Liver (tissue), 7 donors: ENCODE measurements at regions not wholly inside any gene's neighbourhood (a gene's known extent, or its start where the extent isn't known, plus 50 kb on each side); places are given as distances from the start of the nearest gene placed in this dataset.

Experiments
- DNase-seq: peaks from one replicate; pipeline ENCODE4 v3.0.0-alpha.2; 2017; ENCODE audit warnings: low spot score
- H3K27ac ChIP-seq, 2 donors: one replicate each; pipeline ENCODE4 v1.7.0; 2013; ENCODE audit warnings: inconsistent platforms in 2 of 2, low read length in 2 of 2, control low read depth in 1 of 2, low read depth in 1 of 2, mild to moderate bottlenecking in 1 of 2
- H3K27me3 ChIP-seq, 4 donors: one replicate each; pipeline versions ENCODE4 v1.6.1 to v1.7.0; 2013; ENCODE audit warnings: low read length in 3 of 4, inconsistent platforms in 1 of 4, mild to moderate bottlenecking in 1 of 4, moderate library complexity in 1 of 4; ENCODE audit not compliant: control insufficient read depth in 4 of 4, insufficient read depth in 4 of 4
- H3K36me3 ChIP-seq, 4 donors: one replicate each; pipeline versions ENCODE4 v1.6.1 to v1.7.0; 2013; ENCODE audit warnings: low read length in 3 of 4, mild to moderate bottlenecking in 3 of 4, low read depth in 1 of 4, moderate library complexity in 1 of 4; ENCODE audit not compliant: control insufficient read depth in 4 of 4, insufficient read depth in 3 of 4
- H3K4me1 ChIP-seq, 4 donors: one replicate each; pipeline versions ENCODE4 v1.6.1 to v1.7.0; 2013; ENCODE audit warnings: low read length in 3 of 4, mild to moderate bottlenecking in 3 of 4, moderate library complexity in 1 of 4; ENCODE audit not compliant: control insufficient read depth in 4 of 4, insufficient read depth in 4 of 4
- H3K4me3 ChIP-seq, 3 donors: one replicate each; pipeline versions ENCODE4 v1.6.1 to v1.7.0; 2013; ENCODE audit warnings: low read length in 3 of 3, control low read depth in 1 of 3, low read depth in 1 of 3, mild to moderate bottlenecking in 1 of 3
- H3K9ac ChIP-seq, 2 donors: one replicate each; pipeline ENCODE4 v1.7.0; 2013; ENCODE audit warnings: low read length in 2 of 2, mild to moderate bottlenecking in 2 of 2, moderate library complexity in 2 of 2, control low read depth in 1 of 2, low read depth in 1 of 2
- H3K9me3 ChIP-seq, 4 donors: one replicate each; pipeline versions ENCODE4 v1.6.1 to v1.7.0; 2013; ENCODE audit warnings: low read length in 3 of 4; ENCODE audit not compliant: control insufficient read depth in 4 of 4
- CTCF ChIP-seq: fragments of 150-350 bp; IDR thresholded peaks from 2 replicates; pipeline ENCODE4 v1.5.1; 2017; ENCODE audit warnings: improper control_type of control experiment, low read depth, low read length; ENCODE audit not compliant: missing input control
- EGR1 ChIP-seq, 2 donors: IDR thresholded peaks; 2 replicates each; pipeline ENCODE4 v1.6.1; 2016 to 2018; ENCODE audit warnings: antibody characterized with exemption in 2 of 2, low read depth in 2 of 2
- FOXA1 ChIP-seq: IDR thresholded peaks from 2 replicates; pipeline ENCODE4 v1.6.1; 2016; ENCODE audit warnings: antibody characterized with exemption
- FOXA2 ChIP-seq: IDR thresholded peaks from 2 replicates; pipeline ENCODE4 v1.6.1; 2016; ENCODE audit warnings: antibody characterized with exemption
- GABPA ChIP-seq, 2 donors: IDR thresholded peaks in 1 of 2; conservative IDR thresholded peaks in 1 of 2; 2 replicates each; pipeline ENCODE4 v1.6.1; 2016; ENCODE audit warnings: antibody characterized with exemption in 2 of 2, mild to moderate bottlenecking in 1 of 2, moderate library complexity in 1 of 2
- HNF4A ChIP-seq, 2 donors: conservative IDR thresholded peaks; 2 replicates each; pipeline ENCODE4 v1.6.1; 2016; ENCODE audit warnings: antibody characterized with exemption in 2 of 2, mild to moderate bottlenecking in 2 of 2
- JUND ChIP-seq, 2 donors: IDR thresholded peaks; 2 replicates each; pipeline ENCODE4 v1.6.1; 2016; ENCODE audit warnings: antibody characterized with exemption in 2 of 2
- MAX ChIP-seq: IDR thresholded peaks from 2 replicates; pipeline ENCODE4 v1.6.1; 2016; ENCODE audit warnings: antibody characterized with exemption
- NR2F2 ChIP-seq: IDR thresholded peaks from 2 replicates; pipeline ENCODE4 v1.6.1; 2016; ENCODE audit warnings: antibody characterized with exemption
- RAD21 ChIP-seq, 2 donors: IDR thresholded peaks; 2 replicates each; pipeline ENCODE4 v1.6.1; 2016; ENCODE audit warnings: antibody characterized with exemption in 2 of 2, mild to moderate bottlenecking in 2 of 2
- REST ChIP-seq: IDR thresholded peaks from 2 replicates; pipeline ENCODE4 v1.6.1; 2016; ENCODE audit warnings: antibody characterized with exemption, mild to moderate bottlenecking
- RXRA ChIP-seq, 2 donors: IDR thresholded peaks; 2 replicates each; pipeline ENCODE4 v1.6.1; 2017 to 2018; ENCODE audit warnings: antibody characterized with exemption in 2 of 2, mild to moderate bottlenecking in 1 of 2
- SP1 ChIP-seq: IDR thresholded peaks from 2 replicates; pipeline ENCODE4 v1.6.1; 2018; ENCODE audit warnings: antibody characterized with exemption, mild to moderate bottlenecking
- TAF1 ChIP-seq: conservative IDR thresholded peaks from 2 replicates; pipeline ENCODE4 v1.6.1; 2016; ENCODE audit warnings: antibody characterized with exemption, mild to moderate bottlenecking
- YY1 ChIP-seq: IDR thresholded peaks from 2 replicates; pipeline ENCODE4 v1.6.1; 2016; ENCODE audit warnings: antibody characterized with exemption, mild to moderate bottlenecking
- TF ChIP-seq, protein P1 (sequence below): IDR thresholded peaks from 2 replicates; pipeline ENCODE4 v1.6.1; 2016; ENCODE audit warnings: antibody characterized with exemption
- TF ChIP-seq, protein P2 (sequence below): IDR thresholded peaks from 2 replicates; pipeline ENCODE4 v1.6.1; 2016; ENCODE audit warnings: antibody characterized with exemption
- donor health status: healthy.
- donor health status: healthy.
- donor health status: healthy.
- donor health status: healthy.

GRCh38 chr5:94039101-94039500 is 297.7 kb upstream of the POU5F2 start (continued):
- TF ChIP-seq MAX = no peak
- no peak for TF ChIP-seq FOXA2
- no peak for TF ChIP-seq FOXA1
- TF ChIP-seq, protein P1, sequence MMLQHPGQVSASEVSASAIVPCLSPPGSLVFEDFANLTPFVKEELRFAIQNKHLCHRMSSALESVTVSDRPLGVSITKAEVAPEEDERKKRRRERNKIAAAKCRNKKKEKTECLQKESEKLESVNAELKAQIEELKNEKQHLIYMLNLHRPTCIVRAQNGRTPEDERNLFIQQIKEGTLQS = no peak

- no peaks in the 10 kb centered on the region for H3K9me3 ChIP-seq
- no peaks in the 10 kb centered on the region for H3K27me3 ChIP-seq
- no peak overlapping the region for H3K4me3 ChIP-seq
- DNase-seq = no peak
- H3K27ac ChIP-seq = no peak overlapping the region
- TF ChIP-seq FOXA2 (no peak), GABPA (IDR thresholded peaks at IDR 0.05 in 1 of 2, conservative IDR thresholded peaks at IDR 0.05 in 1 of 2) (no peak), RAD21 (IDR thresholded peaks at IDR 0.05) (no peak), TAF1 (no peak), REST (no peak), JUND (IDR thresholded peaks at IDR 0.05) (no peak), YY1 (no peak), HNF4A (conservative IDR thresholded peaks at IDR 0.05) (no peak), NR2F2 (no peak), EGR1 (IDR thresholded peaks at IDR 0.05; ENCODE audit: low read depth in 2 of 2) (no peak), FOXA1 (no peak), SP1 (no peak), MAX (no peak), RXRA (IDR thresholded peaks at IDR 0.05) (no peak), CTCF (no peak)
- TF ChIP-seq, protein P1 = no peak
- TF ChIP-seq, protein P2, sequence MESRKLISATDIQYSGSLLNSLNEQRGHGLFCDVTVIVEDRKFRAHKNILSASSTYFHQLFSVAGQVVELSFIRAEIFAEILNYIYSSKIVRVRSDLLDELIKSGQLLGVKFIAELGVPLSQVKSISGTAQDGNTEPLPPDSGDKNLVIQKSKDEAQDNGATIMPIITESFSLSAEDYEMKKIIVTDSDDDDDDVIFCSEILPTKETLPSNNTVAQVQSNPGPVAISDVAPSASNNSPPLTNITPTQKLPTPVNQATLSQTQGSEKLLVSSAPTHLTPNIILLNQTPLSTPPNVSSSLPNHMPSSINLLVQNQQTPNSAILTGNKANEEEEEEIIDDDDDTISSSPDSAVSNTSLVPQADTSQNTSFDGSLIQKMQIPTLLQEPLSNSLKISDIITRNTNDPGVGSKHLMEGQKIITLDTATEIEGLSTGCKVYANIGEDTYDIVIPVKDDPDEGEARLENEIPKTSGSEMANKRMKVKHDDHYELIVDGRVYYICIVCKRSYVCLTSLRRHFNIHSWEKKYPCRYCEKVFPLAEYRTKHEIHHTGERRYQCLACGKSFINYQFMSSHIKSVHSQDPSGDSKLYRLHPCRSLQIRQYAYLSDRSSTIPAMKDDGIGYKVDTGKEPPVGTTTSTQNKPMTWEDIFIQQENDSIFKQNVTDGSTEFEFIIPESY = no peak
- peaks cover 0 to 1% (median 0%) of the 10 kb centered on the region in 4 donors for H3K36me3 ChIP-seq
- no peaks in the 10 kb centered on the region for H3K4me1 ChIP-seq
- no peak overlapping the region for H3K9ac ChIP-seq
Observed at GRCh38 chr5:94031631-94032030, 290.2 kb upstream of the POU5F2 start.
